Mucosa of descending colon (tissue), 3 donors: ENCODE measurements at regions not wholly inside any gene's neighbourhood (a gene's known extent, or its start where the extent isn't known, plus 50 kb on each side); places are given as distances from the start of the nearest gene placed in this dataset.

ENCODE experiments used
- ATAC-seq: fragments of 200-7000 bp; cut with Tn5 transposase; one replicate; pipeline ENCODE4 v1.9.1; 2020; ENCODE audit warnings: mild to moderate bottlenecking, moderate library complexity
- DNase-seq, 3 donors: peaks; one replicate each; pipeline ENCODE4 v3.0.0-alpha.2; 2020
- H3K36me3 ChIP-seq: fragments of 200-600 bp; one replicate; pipeline ENCODE4 v1.8.0; 2021; ENCODE audit warnings: low read depth, mild to moderate bottlenecking
- H3K4me1 ChIP-seq: fragments of 200-600 bp; one replicate; pipeline ENCODE4 v1.8.0; 2021; ENCODE audit warnings: low read depth, mild to moderate bottlenecking
- H3K4me3 ChIP-seq: fragments of 200-600 bp; one replicate; pipeline ENCODE4 v1.8.0; 2021; ENCODE audit warnings: mild to moderate bottlenecking
- H3K9me3 ChIP-seq: fragments of 200-600 bp; one replicate; pipeline ENCODE4 v1.8.0; 2021; ENCODE audit warnings: mild to moderate bottlenecking
- intact Hi-C, 2 donors: fragments of 100-400 bp; cut with DNase I in 1 of 2; cut with micrococcal nuclease in 1 of 2; formaldehyde crosslinking; loops; one replicate each; pipeline versions ENCODE4 v1.11.0 to v1.11.1; 2022; cut with DNase I, micrococcal nuclease
- TF ChIP-seq, protein P1 (sequence below): fragments of 200-600 bp; IDR thresholded peaks from one replicate; pipeline ENCODE4 v1.8.0; 2022; ENCODE audit warnings: antibody characterized with exemption, mild to moderate bottlenecking
- donor health status: DM: no; HTN: no; CAD: no; lungs with moderate emphysema.
- donor health status: DM: no; HTN: no; CAD: no.
- donor health status: DM: no; HTN: yes; CAD: no.

DNA sequence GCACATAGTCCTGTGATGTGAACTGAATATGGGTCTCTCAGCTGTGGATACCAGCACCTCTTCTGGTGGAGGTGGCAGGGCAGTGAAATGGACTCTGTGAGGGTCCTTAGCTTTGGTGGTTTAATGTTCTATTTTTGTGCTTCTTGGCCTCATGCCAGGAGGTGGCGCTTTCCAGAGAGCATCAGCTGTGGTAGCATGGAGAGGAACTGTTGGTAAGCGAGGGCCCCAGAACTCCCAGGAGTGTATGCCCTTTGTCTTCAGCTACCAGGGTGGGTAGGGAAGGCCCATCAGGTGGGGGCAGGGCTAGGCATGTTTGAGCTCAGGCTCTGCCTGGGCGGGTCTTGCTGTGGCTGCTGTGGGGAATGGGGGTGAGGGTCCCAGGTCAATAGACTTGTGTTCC lies 241.7 kb downstream of the AEBP2 start:
- Histone ChIP-seq H3K9me3 (no peaks in the 10 kb centered on the region), H3K4me3 (no peak overlapping the region), H3K4me1 (no peaks in the 10 kb centered on the region), H3K36me3 (no peaks in the 10 kb centered on the region)
- intact Hi-C loops = no loop called here
- peak in 1 of 3 donors; percentile 23 for DNase-seq
- TF ChIP-seq, protein P1, sequence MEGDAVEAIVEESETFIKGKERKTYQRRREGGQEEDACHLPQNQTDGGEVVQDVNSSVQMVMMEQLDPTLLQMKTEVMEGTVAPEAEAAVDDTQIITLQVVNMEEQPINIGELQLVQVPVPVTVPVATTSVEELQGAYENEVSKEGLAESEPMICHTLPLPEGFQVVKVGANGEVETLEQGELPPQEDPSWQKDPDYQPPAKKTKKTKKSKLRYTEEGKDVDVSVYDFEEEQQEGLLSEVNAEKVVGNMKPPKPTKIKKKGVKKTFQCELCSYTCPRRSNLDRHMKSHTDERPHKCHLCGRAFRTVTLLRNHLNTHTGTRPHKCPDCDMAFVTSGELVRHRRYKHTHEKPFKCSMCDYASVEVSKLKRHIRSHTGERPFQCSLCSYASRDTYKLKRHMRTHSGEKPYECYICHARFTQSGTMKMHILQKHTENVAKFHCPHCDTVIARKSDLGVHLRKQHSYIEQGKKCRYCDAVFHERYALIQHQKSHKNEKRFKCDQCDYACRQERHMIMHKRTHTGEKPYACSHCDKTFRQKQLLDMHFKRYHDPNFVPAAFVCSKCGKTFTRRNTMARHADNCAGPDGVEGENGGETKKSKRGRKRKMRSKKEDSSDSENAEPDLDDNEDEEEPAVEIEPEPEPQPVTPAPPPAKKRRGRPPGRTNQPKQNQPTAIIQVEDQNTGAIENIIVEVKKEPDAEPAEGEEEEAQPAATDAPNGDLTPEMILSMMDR = no peak
- no peak for ATAC-seq

DNA sequence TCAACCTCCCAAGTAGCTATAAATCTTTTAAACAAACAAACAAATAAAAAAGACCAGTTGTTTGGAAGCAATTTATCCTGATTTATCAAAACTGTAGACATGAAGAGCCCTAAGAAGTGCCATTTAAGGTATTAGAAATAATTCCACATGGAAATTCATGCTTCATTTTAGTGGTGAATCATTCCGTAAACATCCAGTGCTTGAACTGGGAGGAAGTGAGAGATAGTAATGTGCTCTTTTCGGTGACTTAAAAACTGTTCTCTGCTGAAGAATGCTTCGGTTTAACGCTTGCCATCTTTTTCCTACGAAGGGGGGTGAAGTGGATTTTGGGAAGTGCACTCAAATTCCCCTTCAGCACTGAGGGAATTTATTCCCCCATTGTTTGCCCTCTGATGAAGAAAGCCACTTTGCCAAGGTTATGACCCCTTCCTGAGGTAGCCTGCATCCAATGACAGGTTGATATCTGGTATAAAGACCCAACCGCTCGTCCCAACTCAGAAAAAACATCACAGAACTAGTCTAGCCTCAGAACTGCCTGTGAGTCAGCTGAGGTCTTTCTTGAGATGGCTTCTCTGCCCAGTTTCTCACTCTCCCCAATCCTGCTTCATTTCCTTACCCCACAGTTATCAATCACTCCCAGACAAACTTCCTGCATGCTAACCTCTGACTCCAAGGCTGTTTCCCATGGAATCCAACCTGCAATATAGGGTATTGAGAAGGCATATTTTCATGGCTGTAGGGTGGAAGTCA lies 244.1 kb downstream of the AEBP2 start:
- DNase-seq (no peak), ATAC-seq (no peak)
- Histone ChIP-seq H3K9me3 (no peaks in the 10 kb centered on the region), H3K4me3 (no peak overlapping the region), H3K4me1 (no peaks in the 10 kb centered on the region), H3K36me3 (no peaks in the 10 kb centered on the region)
- TF ChIP-seq, protein P1 = no peak
- intact Hi-C loops = no loop called here

DNA sequence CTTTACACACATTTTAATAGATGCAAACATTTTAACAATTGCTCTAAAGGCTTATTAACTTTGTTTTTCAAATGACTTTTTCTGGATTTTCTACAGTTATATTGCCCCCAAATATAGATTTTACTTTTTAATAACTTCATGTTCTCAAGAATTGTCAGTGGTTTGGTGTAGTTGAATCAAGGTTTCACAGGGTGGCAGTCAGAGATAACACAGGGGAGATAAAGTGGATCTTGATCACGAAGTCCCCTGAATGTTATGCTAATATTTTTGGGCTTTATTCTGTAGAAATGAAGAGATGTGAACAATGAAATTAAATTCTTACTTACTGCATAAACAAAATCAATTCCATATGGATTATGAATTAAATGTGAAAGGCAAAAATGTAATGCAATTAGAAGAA lies 248.1 kb downstream of the AEBP2 start:
- Histone ChIP-seq H3K4me3 (no peak overlapping the region), H3K36me3 (no peaks in the 10 kb centered on the region), H3K4me1 (no peaks in the 10 kb centered on the region), H3K9me3 (no peaks in the 10 kb centered on the region)
- no peak for DNase-seq
- TF ChIP-seq, protein P1 = no peak
- ATAC-seq = no peak
- intact Hi-C loops = no loop called here

- Histone ChIP-seq H3K36me3 (no peaks in the 10 kb centered on the region), H3K4me3 (no peak overlapping the region), H3K4me1 (no peaks in the 10 kb centered on the region), H3K9me3 (no peaks in the 10 kb centered on the region)
- TF ChIP-seq, protein P1 = no peak
- intact Hi-C loops = no loop called here
- no peak for ATAC-seq
- DNase-seq = no peak
These were observed 249.2 kb downstream of the AEBP2 start for GRCh38 chr12:19688532-19688931.

GRCh38 chr12:19689226-19689625 lies 249.9 kb downstream of the AEBP2 start:
- no peaks in the 10 kb centered on the region for H3K9me3 ChIP-seq
- intact Hi-C loops = no loop called here
- DNase-seq (no peak), ATAC-seq (no peak)
- no peaks in the 10 kb centered on the region for H3K36me3 ChIP-seq
- TF ChIP-seq, protein P1 = no peak
- H3K4me1 ChIP-seq = no peaks in the 10 kb centered on the region
- H3K4me3 ChIP-seq = no peak overlapping the region
